Hepatic stellate cell (primary cell): ENCODE measurements at regions not wholly inside any gene's neighbourhood (a gene's known extent, or its start where the extent isn't known, plus 50 kb on each side); places are given as distances from the start of the nearest gene placed in this dataset.

ENCODE experiments used
- DNase-seq: peaks from one replicate; pipeline ENCODE4 v3.0.0; 2011; ENCODE audit warnings: low spot score

GRCh38 chr13:107252428-107252827, 684.5 kb upstream of the ARGLU1 start:
- no peak for DNase-seq

GRCh38 chr13:107252021-107252420, 684.1 kb upstream of the ARGLU1 start:
- DNase-seq = no peak

- no peak for DNase-seq
Measured at GRCh38 chr13:107251341-107251740, 683.4 kb upstream of the ARGLU1 start.

GRCh38 chr13:107250628-107251027, 682.7 kb upstream of the ARGLU1 start:
- DNase-seq = no peak

- DNase-seq = no peak
Measured at GRCh38 chr13:107244241-107244640, 676.3 kb upstream of the ARGLU1 start.

GRCh38 chr13:107242138-107242537, 674.2 kb upstream of the ARGLU1 start:
- no peak for DNase-seq

- DNase-seq = no peak
Measured at GRCh38 chr13:107241381-107241780, 673.4 kb upstream of the ARGLU1 start.

- no peak for DNase-seq
Measured at GRCh38 chr13:107239213-107239612, 671.3 kb upstream of the ARGLU1 start.

GRCh38 chr13:107238262-107238981, 670.5 kb upstream of the ARGLU1 start:
- no peak for DNase-seq

- peak; percentile 9 for DNase-seq
Measured at GRCh38 chr13:107234319-107235073, 666.6 kb upstream of the ARGLU1 start.

GRCh38 chr13:107233541-107233940, 665.6 kb upstream of the ARGLU1 start:
- no peak for DNase-seq

- DNase-seq = no peak
Measured at GRCh38 chr13:107231944-107232343, 664.0 kb upstream of the ARGLU1 start.

GRCh38 chr13:107223867-107224266, 655.9 kb upstream of the ARGLU1 start:
- DNase-seq = no peak

GRCh38 chr13:107222597-107222996, 654.7 kb upstream of the ARGLU1 start:
- DNase-seq = no peak

GRCh38 chr13:107220245-107220644, 652.3 kb upstream of the ARGLU1 start:
- no peak for DNase-seq

GRCh38 chr13:107217251-107217650, 649.3 kb upstream of the ARGLU1 start:
- no peak for DNase-seq

- no peak for DNase-seq
Measured at GRCh38 chr13:107216046-107216755, 648.3 kb upstream of the ARGLU1 start.

GRCh38 chr13:107211073-107211472, 643.1 kb upstream of the ARGLU1 start:
- DNase-seq = peak; percentile 60

GRCh38 chr13:107210723-107211030, 642.7 kb upstream of the ARGLU1 start:
- DNase-seq = no peak

- no peak for DNase-seq
Measured at GRCh38 chr13:107209824-107210722, 642.1 kb upstream of the ARGLU1 start.

GRCh38 chr13:107208889-107209288, 641.0 kb upstream of the ARGLU1 start:
- DNase-seq = no peak
